HG03060 (cell line): ENCODE measurements at regions not wholly inside any gene's neighbourhood (a gene's known extent, or its start where the extent isn't known, plus 50 kb on each side); places are given as distances from the start of the nearest gene placed in this dataset.
"Not testable (repeated sequence)": the region's sequence is repeated elsewhere in the genome, so short reads cannot be mapped to it uniquely, and the experiment has no call there.

Source experiments
- ATAC-seq: cut with Tn5 transposase; IDR thresholded peaks from one replicate; pipeline ENCODE4 v1.9.1; 2021; ENCODE audit warnings: low read depth, moderate number of reproducible peaks; ENCODE audit not compliant: unreplicated experiment

- ATAC-seq = not testable (repeated sequence)
These were observed 204.7 kb downstream of the ALDH8A1 start for GRCh38 chr6:134745192-134745591.

GRCh38 chr6:134744301-134744700, 205.6 kb downstream of the ALDH8A1 start:
- ATAC-seq = no peak

- ATAC-seq = no peak
These were observed 208.7 kb downstream of the ALDH8A1 start for GRCh38 chr6:134741200-134741536.

DNA sequence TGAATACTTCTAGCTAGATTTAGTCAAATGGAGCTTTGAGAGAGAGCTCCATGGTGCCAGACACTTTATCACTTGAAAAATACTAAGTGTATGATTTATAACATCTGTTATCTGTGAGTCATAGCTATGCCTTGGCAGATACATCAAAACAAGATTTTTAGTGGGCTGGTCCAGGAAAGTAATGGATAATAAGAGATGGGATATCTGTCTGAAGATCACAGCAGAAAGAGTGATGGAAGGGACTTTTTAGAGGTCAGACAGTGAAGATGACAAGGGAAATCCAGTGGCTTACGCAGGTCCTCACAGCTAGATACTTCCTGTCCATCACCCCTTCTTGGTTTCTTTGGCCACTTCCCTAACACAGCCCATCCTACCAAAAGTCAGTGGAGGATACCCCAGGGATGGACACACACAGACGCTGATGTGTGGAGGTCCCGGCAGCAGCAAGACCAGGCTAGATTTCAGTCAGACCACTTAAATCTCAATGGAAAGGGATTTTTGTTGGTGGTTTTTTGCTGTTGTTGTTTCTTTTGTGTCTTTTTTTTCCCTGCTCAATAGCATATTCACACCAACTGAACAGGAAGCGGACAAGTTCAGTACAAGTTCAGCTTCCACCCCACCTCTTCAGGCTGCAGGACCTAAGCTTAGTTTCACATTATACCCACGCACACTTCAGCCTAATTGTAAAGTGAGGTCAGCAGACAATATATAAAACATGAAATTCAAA, 209.3 kb downstream of the ALDH8A1 start:
- no peak for ATAC-seq

DNA sequence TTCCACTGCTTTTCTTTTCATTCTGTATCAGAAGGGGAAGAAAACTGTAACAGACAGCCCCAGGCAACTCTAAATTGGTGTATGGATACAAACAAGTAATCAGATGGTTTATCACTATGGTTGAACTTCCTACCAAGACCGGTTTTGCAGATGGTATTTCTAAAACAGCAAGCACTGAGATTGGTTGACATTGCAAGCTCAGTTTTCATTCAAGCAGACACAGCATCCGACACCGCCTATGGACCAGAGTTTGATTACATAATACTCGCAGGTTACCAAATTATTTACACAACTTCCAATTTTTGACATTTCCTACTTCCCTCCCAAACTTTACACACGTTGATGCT, 209.9 kb downstream of the ALDH8A1 start:
- no peak for ATAC-seq

- ATAC-seq = no peak
These were observed 210.4 kb downstream of the ALDH8A1 start for GRCh38 chr6:134739299-134740026.

- no peak for ATAC-seq
These were observed 211.6 kb downstream of the ALDH8A1 start for GRCh38 chr6:134738211-134738885.

DNA sequence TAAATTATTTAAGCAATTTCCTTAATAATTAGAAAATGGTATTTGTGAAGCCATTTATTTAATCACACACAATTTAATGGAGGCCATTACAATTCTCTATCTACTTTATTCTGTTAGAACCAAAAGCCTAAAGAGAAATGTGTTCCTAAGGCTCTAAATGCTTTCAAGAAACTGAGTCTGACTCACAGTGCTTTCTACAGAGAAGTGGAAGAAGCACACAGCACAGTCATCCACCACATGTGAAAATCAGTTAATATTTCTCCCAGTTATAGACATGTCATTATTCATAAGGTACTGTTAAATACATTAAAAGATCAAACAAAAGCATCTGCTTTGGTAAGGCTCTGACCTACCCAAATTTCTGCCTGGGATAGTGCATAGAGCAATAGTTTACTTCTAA, 214.4 kb downstream of the ALDH8A1 start:
- no peak for ATAC-seq

DNA sequence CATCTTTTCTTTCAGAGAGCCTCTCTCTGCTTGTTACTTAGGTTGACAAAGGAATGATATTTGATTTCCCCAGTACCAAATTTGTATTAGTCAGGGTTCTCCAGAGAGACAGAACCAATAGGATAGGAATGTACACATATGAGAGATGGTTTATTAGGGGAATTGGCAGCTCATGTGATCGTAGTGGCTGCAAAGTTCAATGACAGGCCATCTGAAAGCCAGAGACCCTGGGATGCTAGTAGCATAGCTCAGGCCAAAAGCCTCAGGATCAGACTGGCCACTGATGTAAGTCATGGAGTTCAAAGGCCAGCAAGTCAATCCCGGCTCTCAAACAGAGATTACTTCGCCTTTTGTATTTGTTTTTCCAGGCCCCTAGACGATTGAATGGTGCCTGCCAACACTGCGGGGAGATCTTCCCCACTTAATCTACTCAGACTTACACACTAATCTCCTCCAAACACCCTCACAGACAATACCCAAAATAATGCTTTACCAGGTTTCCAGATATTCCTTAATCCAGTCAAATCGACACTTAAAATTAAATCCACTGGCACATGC, 215.5 kb downstream of the ALDH8A1 start:
- no peak for ATAC-seq

GRCh38 chr6:134733801-134734200, 216.1 kb downstream of the ALDH8A1 start:
- ATAC-seq = no peak

DNA sequence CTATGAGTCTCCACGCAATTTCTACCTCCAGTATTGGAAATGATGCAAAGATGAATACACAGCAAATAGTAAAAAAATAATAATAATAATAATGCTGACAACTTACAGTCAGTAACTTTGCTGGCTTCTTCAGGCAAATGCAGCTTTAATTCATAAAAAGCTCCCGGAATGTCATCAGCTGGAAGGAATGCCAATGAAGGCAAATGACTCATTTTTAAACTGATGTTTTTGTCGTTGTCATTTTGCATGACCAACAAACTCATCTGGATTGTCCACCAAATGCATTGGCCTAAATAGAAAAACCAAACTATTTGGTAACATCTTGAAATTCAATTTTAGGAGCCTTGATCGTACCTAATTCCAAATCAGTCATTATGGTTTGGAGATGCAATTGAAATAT, 217.1 kb downstream of the ALDH8A1 start:
- ATAC-seq = no peak

DNA sequence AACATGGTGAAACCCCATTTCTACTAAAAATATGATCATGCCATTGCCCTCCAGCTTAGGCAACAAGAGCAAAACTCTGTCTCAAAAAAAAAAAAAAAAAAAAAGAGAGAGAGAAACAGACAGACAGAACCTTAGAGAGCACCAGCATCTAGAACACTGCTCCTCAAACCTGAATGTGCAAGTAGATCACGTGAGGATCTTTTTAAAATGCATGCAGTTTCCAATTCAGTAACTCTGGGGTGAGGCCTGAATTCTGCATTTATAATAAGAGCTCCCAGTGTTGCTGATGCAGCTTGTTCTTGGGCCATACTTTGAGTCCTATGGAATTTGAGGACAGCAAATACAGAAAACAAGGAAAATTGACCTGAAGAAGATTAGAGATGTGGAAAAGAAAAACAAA, 218.3 kb downstream of the ALDH8A1 start:
- no peak for ATAC-seq

GRCh38 chr6:134730013-134730412, 219.9 kb downstream of the ALDH8A1 start:
- ATAC-seq = no peak

DNA sequence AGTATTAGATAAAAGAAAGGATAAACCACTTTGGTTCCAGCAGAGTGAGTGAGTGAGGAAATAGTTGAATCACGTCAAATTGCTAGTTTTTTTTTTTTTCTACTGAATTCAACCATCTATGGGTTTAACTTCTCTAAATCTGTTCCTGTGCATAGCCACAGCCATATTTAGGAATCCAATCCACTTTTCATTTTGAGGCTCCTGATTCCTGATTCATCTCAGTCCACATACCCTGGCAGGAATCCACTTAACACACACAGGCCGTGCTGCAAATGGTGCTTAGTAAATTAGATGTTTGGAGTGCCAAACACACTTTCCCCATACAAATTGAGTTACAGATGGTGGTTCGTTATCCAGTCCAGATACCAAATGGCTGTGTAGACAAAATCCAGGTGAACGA, 220.3 kb downstream of the ALDH8A1 start:
- ATAC-seq = no peak

DNA sequence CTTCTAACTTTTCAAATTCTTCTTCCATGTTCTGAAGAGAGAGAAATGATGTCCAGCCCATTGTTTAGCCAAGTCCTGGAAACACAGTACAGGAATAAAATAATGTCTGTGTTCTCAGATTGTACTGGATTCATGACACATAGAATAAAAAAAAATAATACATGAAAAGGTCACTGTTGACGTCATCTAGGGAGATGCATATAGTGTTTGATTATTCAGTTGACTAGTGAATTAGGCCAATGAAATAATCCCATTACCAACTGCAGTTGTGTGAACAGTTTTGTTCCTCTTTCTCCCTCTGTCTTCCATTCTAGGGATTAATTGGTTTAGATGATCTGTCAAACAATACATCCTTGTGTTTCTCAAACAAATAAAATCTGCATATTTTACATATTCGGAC, 222.8 kb downstream of the ALDH8A1 start:
- ATAC-seq = no peak

DNA sequence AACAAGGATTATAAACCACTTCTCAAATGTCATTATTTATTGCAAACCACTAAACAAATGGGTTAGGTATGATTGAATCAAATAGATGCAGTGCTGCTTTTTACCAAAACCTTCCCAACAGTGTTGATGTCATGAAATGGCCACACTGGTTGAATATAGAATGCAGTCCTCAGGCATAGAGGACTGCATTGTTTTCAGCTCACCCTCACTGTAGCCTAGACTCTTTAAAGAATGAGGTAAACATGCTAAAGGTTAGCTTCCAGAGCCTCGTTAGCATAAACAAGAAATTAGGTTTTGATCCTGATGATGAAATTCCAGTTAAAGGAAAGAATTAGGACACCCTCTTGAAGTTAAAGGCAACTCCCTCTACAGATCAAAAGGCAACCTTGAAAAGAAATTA, 224.3 kb downstream of the ALDH8A1 start:
- ATAC-seq = no peak

DNA sequence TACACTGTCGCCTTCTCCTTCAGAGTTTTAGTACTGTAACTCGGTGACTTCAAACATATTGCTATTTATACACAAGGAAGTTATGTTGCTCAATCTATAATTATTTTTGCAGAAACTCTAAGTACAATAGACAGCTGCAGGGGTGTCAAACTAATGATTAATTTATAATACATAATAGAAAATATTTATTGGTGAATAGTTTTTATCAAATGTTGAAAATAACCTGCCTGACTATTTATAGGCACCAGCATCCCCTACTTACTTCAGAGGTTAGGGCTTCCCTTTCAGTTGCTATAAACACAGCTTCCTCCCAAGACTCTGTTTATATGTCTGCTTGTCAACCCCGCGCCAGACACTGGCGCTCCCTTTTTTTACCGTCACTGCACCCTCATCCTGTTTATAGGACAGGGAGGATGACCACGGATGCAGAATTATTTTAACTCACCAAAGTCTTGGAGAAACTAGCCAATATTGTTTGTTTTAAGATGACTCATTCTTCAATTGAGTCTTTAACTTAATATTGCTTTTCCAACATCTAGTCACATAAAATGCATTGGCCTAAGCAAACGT, 225.0 kb downstream of the ALDH8A1 start:
- ATAC-seq = no peak

GRCh38 chr6:134723081-134723871, 226.6 kb downstream of the ALDH8A1 start:
- ATAC-seq = no peak

- no peak for ATAC-seq
These were observed 227.6 kb downstream of the ALDH8A1 start for GRCh38 chr6:134722200-134722870.

DNA sequence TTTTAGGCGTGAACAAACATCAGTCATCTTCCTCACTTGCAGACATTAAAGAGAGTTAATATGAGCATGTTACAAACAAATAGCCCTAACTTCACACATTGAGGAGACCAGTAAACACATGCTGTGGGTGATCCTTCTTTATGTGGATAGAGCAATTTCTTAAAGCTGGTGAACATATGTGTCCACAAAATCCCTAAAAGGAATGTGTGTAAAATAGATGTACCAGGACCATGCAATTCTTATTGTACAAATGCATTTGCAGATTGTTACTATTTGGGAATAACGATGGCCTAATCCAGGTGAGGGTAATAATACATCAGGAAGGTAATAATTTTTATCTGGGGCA, 228.9 kb downstream of the ALDH8A1 start:
- ATAC-seq = no peak
